ENCODE measurements at regions not wholly inside any gene's neighbourhood (a gene's known extent, or its start where the extent isn't known, plus 50 kb on each side); places are given as distances from the start of the nearest gene placed in this dataset.

GRCh38 chr2:103743195-103743594 lies 981.4 kb downstream of the TMEM182 start (continued):
- TF ChIP-seq ARID5B (CRISPR knock-in tag; IDR thresholded peaks at IDR 0.05) (no peak), TBX3 (IDR thresholded peaks at IDR 0.05; ENCODE audit: borderline replicate concordance) (no peak), PCBP2 (optimal IDR thresholded peaks at IDR 0.05; ENCODE audit: low read depth, low read length, poor library complexity, severe bottlenecking) (no peak), FOXM1 (CRISPR knock-in tag; IDR thresholded peaks at IDR 0.05) (no peak), GABPA (IDR thresholded peaks at IDR 0.05; ENCODE audit: low read depth, low read length) (no peak), GABPA (CRISPR knock-in tag; IDR thresholded peaks at IDR 0.05; ENCODE audit: low read depth) (no peak), DMAP1 (CRISPR knock-in tag; IDR thresholded peaks at IDR 0.05) (no peak), NPAS2 (CRISPR knock-in tag; IDR thresholded peaks at IDR 0.05; ENCODE audit: borderline replicate concordance) (no peak), ZNF747 (CRISPR knock-in tag; IDR thresholded peaks at IDR 0.05; ENCODE audit: borderline replicate concordance) (no peak)
- TF ChIP-seq, protein P1, sequence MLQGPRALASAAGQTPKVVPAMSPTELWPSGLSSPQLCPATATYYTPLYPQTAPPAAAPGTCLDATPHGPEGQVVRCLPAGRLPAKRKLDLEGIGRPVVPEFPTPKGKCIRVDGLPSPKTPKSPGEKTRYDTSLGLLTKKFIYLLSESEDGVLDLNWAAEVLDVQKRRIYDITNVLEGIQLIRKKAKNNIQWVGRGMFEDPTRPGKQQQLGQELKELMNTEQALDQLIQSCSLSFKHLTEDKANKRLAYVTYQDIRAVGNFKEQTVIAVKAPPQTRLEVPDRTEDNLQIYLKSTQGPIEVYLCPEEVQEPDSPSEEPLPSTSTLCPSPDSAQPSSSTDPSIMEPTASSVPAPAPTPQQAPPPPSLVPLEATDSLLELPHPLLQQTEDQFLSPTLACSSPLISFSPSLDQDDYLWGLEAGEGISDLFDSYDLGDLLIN (CRISPR knock-in tag; IDR thresholded peaks at IDR 0.05; ENCODE audit: borderline replicate concordance): no peak

DNA sequence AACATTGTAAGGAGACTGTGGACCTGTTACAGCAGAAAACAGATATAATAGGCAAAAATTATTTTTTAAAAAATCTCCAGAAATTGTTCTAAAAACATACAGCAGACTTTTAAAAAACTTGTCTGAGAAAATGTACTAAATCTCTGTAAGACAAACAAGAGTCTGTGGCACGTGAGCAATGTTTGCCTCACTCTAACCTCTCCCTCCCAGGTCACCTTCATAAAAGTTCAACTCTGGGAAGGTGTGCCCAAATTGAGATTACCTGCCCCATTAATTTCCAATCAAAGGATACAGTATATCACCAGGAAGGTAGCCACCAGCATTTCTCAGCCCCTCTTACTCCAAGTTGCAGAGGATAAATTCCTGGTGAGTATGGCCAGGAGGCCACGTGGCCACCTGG lies 992.7 kb downstream of the TMEM182 start:
- intact Hi-C loops (cut with micrococcal nuclease; ENCODE audit: unreplicated experiment): no loop called here
- Histone ChIP-seq H3K4me3 (replicated peaks in 1 of 3; ENCODE audit: insufficient read depth in 1 of 3, low read depth in 2 of 3, low read length in 3 of 3) (no peak overlapping the region), H2AFZ (ENCODE audit: low read length) (no peak overlapping the region), H3K79me2 (ENCODE audit: insufficient read depth, low read length) (no peaks in the 10 kb centered on the region), H3K27me3 (ENCODE audit: control insufficient read depth in 1 of 2, insufficient read depth in 2 of 2, low read length in 2 of 2) (no peaks in the 10 kb centered on the region), H3K4me1 (ENCODE audit: insufficient read depth, low read length) (no peaks in the 10 kb centered on the region), H3K9ac (ENCODE audit: insufficient read depth, low read depth, low read length) (no peak overlapping the region), H3K4me2 (ENCODE audit: low read depth, low read length) (no peak overlapping the region), H3K36me3 (replicated peaks in 1 of 2; ENCODE audit: control insufficient read depth in 1 of 2, insufficient read depth in 2 of 2, low read length in 2 of 2) (no peaks in the 10 kb centered on the region), H3K27ac (ENCODE audit: extremely low read length, insufficient read depth, low read length) (no peak overlapping the region), H3K9me3 (ENCODE audit: low read length) (peaks cover 41% of the 10 kb centered on the region), H4K20me1 (ENCODE audit: insufficient read depth, low read length) (no peaks in the 10 kb centered on the region)
- DNase-seq (ENCODE audit: low spot score) (no peak), FAIRE-seq (no peak), ATAC-seq (no peak)
- no peak for TF ChIP-seq ZNF484 (CRISPR knock-in tag; IDR thresholded peaks at IDR 0.05; ENCODE audit: borderline replicate concordance, low read depth)
- WGBS (ENCODE audit: low lambda C conversion rate): 2% methylated on average over 2 of the region's 2 CpGs
- in situ Hi-C loops (cut with HindIII; ENCODE audit: extremely low pct_ligation_motif_present, low pct_unique_long_range_greater_than_20kb): no loop called here
- no TSS peak for BruUV-seq (replicated peaks)
- CTCF ChIA-PET (ENCODE audit: low intra/inter-chr PET ratio, low total read pairs): no interaction called here
- POLR2A ChIA-PET: no interaction called here

Data from HepG2 (cell line).